Neutrophil (primary cell): ENCODE measurements at regions not wholly inside any gene's neighbourhood (a gene's known extent, or its start where the extent isn't known, plus 50 kb on each side); places are given as distances from the start of the nearest gene placed in this dataset.

Source experiments
- H3K27ac ChIP-seq: fragments of 200-600 bp; sonication (generic); 2 replicates; pipeline ENCODE4 v1.5.1; 2016; ENCODE audit warnings: mild to moderate bottlenecking, moderate library complexity
- H3K27me3 ChIP-seq: fragments of 200-600 bp; sonication (generic); 2 replicates; pipeline ENCODE4 v1.6.0; 2016; ENCODE audit warnings: mild to moderate bottlenecking
- H3K36me3 ChIP-seq: fragments of 200-600 bp; sonication (generic); 2 replicates; pipeline ENCODE4 v1.5.1; 2017
- H3K4me1 ChIP-seq, 2 experiments: fragments of 200-600 bp in 1 of 2; sonication (generic) in 1 of 2; 1 replicate in 1 of 2; 2 replicates in 1 of 2; pipeline versions ENCODE4 v1.5.1 to v1.6.1; 2013 to 2016; ENCODE audit warnings: low read depth in 1 of 2, low read length in 1 of 2, mild to moderate bottlenecking in 1 of 2, moderate library complexity in 1 of 2; ENCODE audit not compliant: control insufficient read depth in 1 of 2, insufficient read depth in 1 of 2
- H3K4me3 ChIP-seq, 2 experiments: fragments of 200-600 bp in 1 of 2; sonication (generic) in 1 of 2; 1 replicate in 1 of 2; 2 replicates in 1 of 2; pipeline ENCODE4 v1.5.1; 2013 to 2016; ENCODE audit warnings: low read depth in 1 of 2, low read length in 1 of 2, mild to moderate bottlenecking in 1 of 2, moderate library complexity in 1 of 2
- H3K9me3 ChIP-seq: fragments of 200-600 bp; sonication (generic); 2 replicates; pipeline ENCODE4 v1.5.1; 2016
- TF ChIP-seq, protein P1 (sequence below): fragments of 200-600 bp; sonication (generic); IDR thresholded peaks from 2 replicates; pipeline ENCODE4 v1.5.1; 2016; ENCODE audit warnings: antibody characterized with exemption

DNA sequence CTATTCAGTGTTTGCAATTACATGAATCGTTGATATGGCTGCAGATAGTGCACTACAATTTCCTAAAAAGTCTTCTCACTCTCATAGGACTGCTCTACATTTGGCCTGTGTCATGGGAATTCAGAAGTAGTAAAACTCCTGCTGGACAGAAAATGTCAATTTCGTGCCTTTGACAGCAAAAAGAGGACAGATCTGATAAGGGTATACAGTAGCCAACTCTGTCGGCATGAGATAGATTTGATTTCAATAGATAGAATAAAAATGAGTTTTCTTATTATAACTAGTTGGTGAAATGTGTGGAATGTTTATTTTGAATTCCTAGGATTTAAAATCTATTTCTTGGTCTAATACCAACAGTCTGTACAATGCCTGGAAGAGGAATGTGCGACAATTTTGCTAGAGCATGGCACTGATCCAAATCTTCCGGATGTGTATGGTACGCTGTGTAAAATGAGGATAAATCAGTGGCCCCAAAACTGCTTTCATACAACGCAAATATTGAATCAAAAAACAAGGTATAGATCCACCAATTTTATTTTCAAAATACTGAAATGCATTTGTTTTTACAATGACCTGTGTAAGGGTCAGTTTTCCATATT is 133.5 kb upstream of the CDK13 start:
- no peak overlapping the region for H3K4me3 ChIP-seq
- H3K36me3 ChIP-seq = no peaks in the 10 kb centered on the region
- H3K27ac ChIP-seq = no peak overlapping the region
- TF ChIP-seq, protein P1, sequence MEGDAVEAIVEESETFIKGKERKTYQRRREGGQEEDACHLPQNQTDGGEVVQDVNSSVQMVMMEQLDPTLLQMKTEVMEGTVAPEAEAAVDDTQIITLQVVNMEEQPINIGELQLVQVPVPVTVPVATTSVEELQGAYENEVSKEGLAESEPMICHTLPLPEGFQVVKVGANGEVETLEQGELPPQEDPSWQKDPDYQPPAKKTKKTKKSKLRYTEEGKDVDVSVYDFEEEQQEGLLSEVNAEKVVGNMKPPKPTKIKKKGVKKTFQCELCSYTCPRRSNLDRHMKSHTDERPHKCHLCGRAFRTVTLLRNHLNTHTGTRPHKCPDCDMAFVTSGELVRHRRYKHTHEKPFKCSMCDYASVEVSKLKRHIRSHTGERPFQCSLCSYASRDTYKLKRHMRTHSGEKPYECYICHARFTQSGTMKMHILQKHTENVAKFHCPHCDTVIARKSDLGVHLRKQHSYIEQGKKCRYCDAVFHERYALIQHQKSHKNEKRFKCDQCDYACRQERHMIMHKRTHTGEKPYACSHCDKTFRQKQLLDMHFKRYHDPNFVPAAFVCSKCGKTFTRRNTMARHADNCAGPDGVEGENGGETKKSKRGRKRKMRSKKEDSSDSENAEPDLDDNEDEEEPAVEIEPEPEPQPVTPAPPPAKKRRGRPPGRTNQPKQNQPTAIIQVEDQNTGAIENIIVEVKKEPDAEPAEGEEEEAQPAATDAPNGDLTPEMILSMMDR = no peak
- H3K9me3 ChIP-seq = no peaks in the 10 kb centered on the region
- H3K4me1 ChIP-seq = no peaks in the 10 kb centered on the region
- peaks cover 36% of the 10 kb centered on the region for H3K27me3 ChIP-seq

DNA sequence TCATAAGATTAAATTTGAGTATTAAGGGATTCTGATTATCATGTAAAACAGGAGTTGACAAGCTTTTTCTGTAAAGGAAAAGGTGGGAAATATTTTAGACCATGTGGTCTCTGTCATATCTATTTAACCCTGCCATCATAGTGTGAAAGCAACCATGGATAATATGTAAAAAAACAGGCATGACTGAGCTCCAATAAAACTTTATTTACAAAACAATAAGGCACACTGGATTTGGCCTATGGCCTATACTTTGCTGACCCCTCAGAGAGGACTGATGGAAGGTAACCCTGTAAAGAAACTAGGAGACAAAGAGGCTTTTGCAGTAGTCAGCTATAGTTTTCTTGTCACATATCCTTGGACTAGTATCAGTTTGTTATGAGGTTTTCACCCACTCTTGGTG is 130.5 kb upstream of the CDK13 start:
- TF ChIP-seq, protein P1 = no peak
- Histone ChIP-seq H3K9me3 (no peaks in the 10 kb centered on the region), H3K27me3 (peaks cover 46% of the 10 kb centered on the region), H3K36me3 (no peaks in the 10 kb centered on the region), H3K4me1 (no peaks in the 10 kb centered on the region), H3K4me3 (no peak overlapping the region), H3K27ac (no peak overlapping the region)

DNA sequence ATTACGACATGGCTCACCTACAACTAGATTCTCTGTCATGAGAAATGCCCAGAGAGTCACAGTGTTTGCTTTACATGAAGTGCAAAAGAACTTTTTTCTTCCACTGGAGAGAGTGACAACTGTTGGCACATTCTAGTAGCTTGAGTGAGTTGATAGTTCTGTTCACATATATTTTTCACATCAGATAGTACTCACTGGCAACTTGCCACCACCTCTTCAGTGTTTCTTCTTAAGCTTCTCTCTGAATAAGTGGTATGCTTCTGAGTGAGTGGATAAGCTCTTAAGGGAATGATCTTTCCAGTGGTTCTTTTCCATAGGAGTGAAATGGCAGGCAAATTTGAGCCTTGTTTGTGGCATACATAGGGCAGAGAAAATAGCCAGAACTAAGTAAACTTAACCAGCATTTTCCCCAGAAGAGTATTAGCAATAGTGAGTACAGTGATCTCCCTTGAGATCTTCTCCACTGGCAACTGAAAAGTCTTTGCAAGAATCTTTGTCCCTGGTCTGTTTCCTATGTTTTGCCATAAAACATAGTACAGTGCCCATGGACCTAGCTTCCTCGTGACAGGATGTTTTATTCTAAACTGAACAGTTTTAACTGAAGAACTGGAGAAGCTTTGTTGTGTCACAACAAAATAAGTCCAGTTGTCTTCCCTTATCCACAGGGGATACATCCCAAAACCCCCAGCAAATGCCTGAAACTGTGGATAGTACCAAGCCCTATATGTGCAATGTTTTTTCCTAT is 125.4 kb upstream of the CDK13 start:
- no peaks in the 10 kb centered on the region for H3K9me3 ChIP-seq
- H3K27ac ChIP-seq = no peak overlapping the region
- H3K4me3 ChIP-seq = no peak overlapping the region
- peaks cover 39% of the 10 kb centered on the region for H3K27me3 ChIP-seq
- H3K4me1 ChIP-seq = no peaks in the 10 kb centered on the region
- TF ChIP-seq, protein P1 = no peak
- no peaks in the 10 kb centered on the region for H3K36me3 ChIP-seq

DNA sequence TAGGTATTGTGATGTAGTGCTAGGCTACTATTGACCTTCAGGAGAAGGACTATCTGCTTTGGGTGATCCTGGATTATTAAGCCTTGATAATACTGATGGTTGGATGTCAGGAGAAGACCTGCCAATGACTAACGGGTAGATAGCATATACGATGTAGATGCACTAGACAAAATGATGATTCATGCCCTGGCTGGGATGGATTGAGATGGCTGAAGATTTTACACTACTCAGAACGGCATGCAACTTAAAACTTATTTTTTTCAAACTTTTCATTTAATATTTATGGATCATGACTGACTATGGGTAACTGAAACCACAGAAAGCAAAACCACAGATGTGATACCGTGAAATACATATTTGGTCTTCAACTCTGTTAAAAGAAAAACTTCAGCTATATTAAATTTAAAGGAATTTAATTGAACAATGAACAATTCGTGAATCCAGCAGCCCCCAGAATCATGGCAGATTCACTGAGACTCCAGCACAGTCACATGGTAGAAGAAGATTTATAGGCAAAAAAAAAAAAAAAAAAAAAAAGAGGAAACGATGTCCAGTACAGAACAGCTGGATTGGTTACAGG is 124.6 kb upstream of the CDK13 start:
- H3K36me3 ChIP-seq = no peaks in the 10 kb centered on the region
- H3K27me3 ChIP-seq = peaks cover 45% of the 10 kb centered on the region
- no peak overlapping the region for H3K27ac ChIP-seq
- H3K9me3 ChIP-seq = no peaks in the 10 kb centered on the region
- H3K4me1 ChIP-seq = no peaks in the 10 kb centered on the region
- TF ChIP-seq, protein P1 = no peak
- no peak overlapping the region for H3K4me3 ChIP-seq

DNA sequence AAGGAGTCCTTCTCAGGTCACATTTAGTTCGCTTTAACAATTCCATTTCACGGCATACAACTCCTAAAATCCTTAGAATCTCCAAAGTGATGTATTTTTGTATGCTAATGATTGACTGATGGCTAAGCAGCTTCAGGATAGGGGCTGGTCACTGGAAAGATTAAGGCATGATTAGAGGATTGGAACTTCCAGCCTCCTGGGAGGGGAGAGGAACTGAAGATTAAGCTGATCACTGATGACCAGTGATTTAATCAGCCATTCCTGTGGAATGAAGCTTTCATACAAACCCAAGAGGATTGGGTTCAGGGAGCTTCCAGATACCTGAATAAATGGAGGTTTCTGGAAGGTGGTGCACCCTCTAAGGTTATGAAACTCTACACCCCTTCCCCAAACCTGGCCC is 123.9 kb upstream of the CDK13 start:
- Histone ChIP-seq H3K4me3 (no peak overlapping the region), H3K4me1 (no peaks in the 10 kb centered on the region), H3K36me3 (no peaks in the 10 kb centered on the region), H3K27me3 (peaks cover 51% of the 10 kb centered on the region), H3K27ac (no peak overlapping the region), H3K9me3 (no peaks in the 10 kb centered on the region)
- TF ChIP-seq, protein P1 = no peak
